Medulla oblongata (tissue), 1 donor: ENCODE measurements at regions not wholly inside any gene's neighbourhood (a gene's known extent, or its start where the extent isn't known, plus 50 kb on each side); places are given as distances from the start of the nearest gene placed in this dataset.
"Not testable (repeated sequence)": the region's sequence is repeated elsewhere in the genome, so short reads cannot be mapped to it uniquely, and the experiment has no call there.

Experiments
- DNase-seq: peaks from one replicate; pipeline ENCODE4 v3.0.0-alpha.2; 2015; ENCODE audit errors: extremely low spot score

- no peak for DNase-seq
These were observed 700.9 kb downstream of the COL12A1 start for GRCh38 chr6:74504941-74505340.

GRCh38 chr6:74492587-74492986 lies 713.3 kb downstream of the COL12A1 start:
- DNase-seq = no peak

GRCh38 chr6:74491844-74492374 lies 713.9 kb downstream of the COL12A1 start:
- DNase-seq = no peak

GRCh38 chr6:74488726-74489125 lies 717.1 kb downstream of the COL12A1 start:
- not testable (repeated sequence) for DNase-seq

- no peak for DNase-seq
These were observed 723.7 kb downstream of the COL12A1 start for GRCh38 chr6:74482180-74482579.

- no peak for DNase-seq
These were observed 725.3 kb downstream of the COL12A1 start for GRCh38 chr6:74480561-74480960.

GRCh38 chr6:74479960-74480359 lies 725.9 kb downstream of the COL12A1 start:
- no peak for DNase-seq

GRCh38 chr6:74479420-74479819 lies 726.4 kb downstream of the COL12A1 start:
- DNase-seq = no peak

- DNase-seq = not testable (repeated sequence)
These were observed 731.8 kb downstream of the COL12A1 start for GRCh38 chr6:74474046-74474445.

GRCh38 chr6:74468552-74468951 lies 737.3 kb downstream of the COL12A1 start:
- not testable (repeated sequence) for DNase-seq

GRCh38 chr6:74467533-74468215 lies 738.2 kb downstream of the COL12A1 start:
- no peak for DNase-seq

- DNase-seq = no peak
These were observed 739.3 kb downstream of the COL12A1 start for GRCh38 chr6:74466572-74466971.

- DNase-seq = no peak
These were observed 746.6 kb downstream of the COL12A1 start for GRCh38 chr6:74459260-74459659.

- DNase-seq = no peak
These were observed 747.3 kb downstream of the COL12A1 start for GRCh38 chr6:74458536-74458935.

GRCh38 chr6:74455786-74456185 lies 750.1 kb downstream of the COL12A1 start:
- no peak for DNase-seq

- no peak for DNase-seq
These were observed 753.9 kb downstream of the COL12A1 start for GRCh38 chr6:74451953-74452352.

GRCh38 chr6:74448850-74449249 lies 752.8 kb downstream of the CD109 start:
- no peak for DNase-seq

- no peak for DNase-seq
These were observed 751.0 kb downstream of the CD109 start for GRCh38 chr6:74447013-74447412.

- DNase-seq = no peak
These were observed 743.3 kb downstream of the CD109 start for GRCh38 chr6:74439123-74439811.

- not testable (repeated sequence) for DNase-seq
These were observed 742.4 kb downstream of the CD109 start for GRCh38 chr6:74438395-74438794.

- no peak for DNase-seq
These were observed 738.2 kb downstream of the CD109 start for GRCh38 chr6:74434171-74434570.

- DNase-seq = no peak
These were observed 736.0 kb downstream of the CD109 start for GRCh38 chr6:74431873-74432580.

GRCh38 chr6:74420221-74420620 lies 724.2 kb downstream of the CD109 start:
- DNase-seq = no peak
